ENCODE measurements at regions not wholly inside any gene's neighbourhood (a gene's known extent, or its start where the extent isn't known, plus 50 kb on each side); places are given as distances from the start of the nearest gene placed in this dataset.
"Not testable (repeated sequence)": the region's sequence is repeated elsewhere in the genome, so short reads cannot be mapped to it uniquely, and the experiment has no call there.

DNA sequence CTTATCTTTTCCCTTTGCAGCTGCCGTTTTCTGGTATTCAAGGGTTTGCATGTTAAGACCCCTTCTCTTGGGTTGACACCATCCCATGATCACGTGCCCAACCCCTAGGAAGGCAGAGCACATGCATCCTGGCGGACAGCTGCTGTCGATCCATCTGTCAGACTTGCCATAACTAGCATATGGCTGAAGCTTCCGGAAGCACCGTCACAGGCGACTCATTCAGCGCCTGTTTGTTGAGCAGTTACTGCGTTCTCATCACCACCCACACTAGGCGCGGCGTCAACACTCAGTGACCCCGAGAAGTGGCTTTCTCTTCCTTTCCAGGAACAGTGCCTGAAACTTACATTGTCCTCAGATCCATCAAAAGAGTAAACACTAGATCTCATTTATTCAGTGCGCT is 93.6 kb downstream of the SOX1 start:
- no peak for DNase-seq
- H3K36me3 ChIP-seq (replicated peaks; ENCODE audit: control insufficient read depth, insufficient read depth, low read length) = no peaks in the 10 kb centered on the region

DNA sequence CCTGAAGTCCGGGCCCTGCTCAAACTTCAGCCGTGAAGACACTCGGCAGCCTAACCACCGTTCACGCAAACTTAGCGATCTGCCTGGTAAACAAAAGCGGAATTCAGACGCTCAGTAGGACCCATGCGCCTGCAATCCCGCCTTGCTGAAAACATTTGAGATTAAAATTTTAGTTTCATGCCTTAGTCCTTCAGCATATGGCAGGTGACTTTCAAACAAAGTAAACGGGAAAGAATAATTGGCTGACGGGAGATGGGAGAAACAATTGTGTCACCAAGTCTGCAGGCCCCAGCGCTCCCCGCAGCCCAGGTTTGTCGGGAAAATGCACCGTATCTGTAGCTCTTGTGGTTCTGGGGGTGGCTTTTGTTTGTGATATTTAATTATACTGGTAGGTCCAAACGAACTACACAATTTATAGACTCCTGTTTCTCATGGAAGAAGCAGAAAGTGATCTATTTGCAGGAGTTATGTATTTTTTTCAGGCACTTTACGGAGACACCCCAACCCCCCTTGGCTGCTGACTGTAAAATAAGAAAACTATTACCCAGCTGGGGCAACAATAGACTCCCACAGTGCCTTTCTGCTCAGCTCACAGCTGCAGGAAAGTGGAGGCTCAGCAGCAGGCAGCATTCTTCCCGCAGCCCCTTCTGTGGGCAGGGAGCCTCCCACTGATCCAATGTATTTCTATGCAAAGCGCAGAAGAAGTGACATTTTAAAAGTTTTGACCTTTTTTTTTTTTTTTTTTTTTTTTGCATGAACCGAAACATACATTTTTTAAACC is 94.8 kb downstream of the SOX1 start:
- H3K36me3 ChIP-seq (replicated peaks; ENCODE audit: control insufficient read depth, insufficient read depth, low read length) = no peaks in the 10 kb centered on the region
- H3K4me3 ChIP-seq (ENCODE audit: insufficient read depth, low read depth, low read length) = no peak overlapping the region
- peak; percentile 92 for DNase-seq
- no peaks in the 10 kb centered on the region for H3K27me3 ChIP-seq (ENCODE audit: control insufficient read depth, insufficient read depth, low read length)

More for the DNA sequence above, 93.6 kb downstream of the SOX1 start:
- H3K27me3 ChIP-seq (ENCODE audit: control insufficient read depth, insufficient read depth, low read length) = no peaks in the 10 kb centered on the region
- no peak overlapping the region for H3K4me3 ChIP-seq (ENCODE audit: insufficient read depth, low read depth, low read length)

DNA sequence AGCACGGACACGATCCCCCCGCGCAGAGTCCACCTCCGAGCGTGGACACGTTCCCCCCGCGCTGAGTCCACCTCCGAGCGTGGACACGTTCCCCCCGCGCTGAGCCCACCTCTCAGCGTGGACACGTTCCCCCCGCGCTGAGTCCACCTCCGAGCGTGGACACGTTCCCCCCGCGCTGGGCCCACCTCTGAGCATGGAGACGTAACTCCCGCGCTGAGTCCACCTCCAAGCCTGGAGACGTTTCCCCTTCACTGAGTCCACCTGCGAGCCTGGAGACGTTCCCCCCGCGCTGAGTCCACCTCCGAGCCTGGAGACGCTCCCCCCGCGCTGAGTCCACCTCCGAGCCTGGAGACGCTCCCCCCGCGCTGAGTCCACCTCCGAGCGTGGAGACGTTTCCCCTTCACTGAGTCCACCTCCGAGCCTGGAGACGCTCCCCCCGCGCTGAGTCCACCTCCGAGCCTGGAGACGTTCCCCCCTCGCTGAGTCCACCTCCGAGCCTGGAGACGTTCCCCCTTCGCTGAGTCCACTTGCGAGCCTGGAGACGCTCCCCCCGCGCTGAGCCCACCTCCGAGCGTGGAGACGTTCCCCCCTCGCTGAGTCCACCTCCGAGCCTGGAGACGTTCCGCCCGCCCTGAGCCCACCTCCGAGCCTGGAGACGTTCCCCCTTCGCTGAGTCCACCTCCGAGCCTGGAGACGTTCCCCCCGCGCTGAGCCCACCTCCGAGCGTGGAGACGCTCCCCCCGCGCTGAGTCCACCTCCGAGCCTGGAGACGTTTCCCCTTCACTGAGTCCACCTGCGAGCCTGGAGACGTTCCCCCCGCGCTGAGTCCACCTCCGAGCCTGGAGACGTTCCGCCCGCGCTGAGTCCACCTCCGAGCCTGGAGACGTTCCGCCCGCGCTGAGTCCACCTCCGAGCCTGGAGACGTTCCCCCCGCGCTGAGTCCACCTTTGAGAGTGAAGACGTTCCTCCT is 97.0 kb downstream of the SOX1 start:
- H3K36me3 ChIP-seq (replicated peaks; ENCODE audit: control insufficient read depth, insufficient read depth, low read length); H3K27me3 ChIP-seq (ENCODE audit: control insufficient read depth, insufficient read depth, low read length); DNase-seq; H3K4me3 ChIP-seq (ENCODE audit: insufficient read depth, low read depth, low read length): not testable (repeated sequence)

- no peak for DNase-seq
- Histone ChIP-seq H3K27me3 (ENCODE audit: control insufficient read depth, insufficient read depth, low read length) (no peaks in the 10 kb centered on the region), H3K4me3 (ENCODE audit: insufficient read depth, low read depth, low read length) (no peak overlapping the region), H3K36me3 (replicated peaks; ENCODE audit: control insufficient read depth, insufficient read depth, low read length) (no peaks in the 10 kb centered on the region)
Observed at GRCh38 chr13:112165712-112166111, 98.8 kb downstream of the SOX1 start.

DNA sequence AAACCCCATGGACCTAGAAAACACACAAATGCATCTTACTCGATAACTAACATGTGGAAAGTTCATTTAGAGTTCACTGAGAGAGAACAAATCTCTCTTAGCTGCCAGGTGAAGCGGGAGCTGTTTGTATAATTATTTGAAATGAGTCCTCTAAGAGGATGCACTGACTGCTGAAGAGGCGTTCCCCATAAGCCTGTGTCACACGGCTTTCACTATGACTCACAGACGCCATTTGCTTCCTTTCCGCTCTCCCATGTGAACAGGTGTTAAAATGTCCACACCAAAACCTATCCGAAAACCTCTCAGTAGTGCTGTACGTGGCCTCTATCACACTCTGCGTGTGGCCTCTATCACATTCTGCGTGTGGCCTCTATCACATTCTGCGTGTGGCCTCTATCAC is 101.8 kb downstream of the SOX1 start:
- Histone ChIP-seq H3K4me3 (ENCODE audit: insufficient read depth, low read depth, low read length) (no peak overlapping the region), H3K36me3 (replicated peaks; ENCODE audit: control insufficient read depth, insufficient read depth, low read length) (no peaks in the 10 kb centered on the region)
- no peak for DNase-seq

GRCh38 chr13:112169941-112170822 is 103.2 kb downstream of the SOX1 start:
- Histone ChIP-seq H3K27me3 (ENCODE audit: control insufficient read depth, insufficient read depth, low read length) (no peaks in the 10 kb centered on the region; the same call in 1 of the 2 replicates), H3K36me3 (replicated peaks; ENCODE audit: control insufficient read depth, insufficient read depth, low read length) (no peaks in the 10 kb centered on the region), H3K4me3 (ENCODE audit: insufficient read depth, low read depth, low read length) (no peak overlapping the region)
- DNase-seq = no peak

More for the DNA sequence above, 101.8 kb downstream of the SOX1 start:
- H3K27me3 ChIP-seq (ENCODE audit: control insufficient read depth, insufficient read depth, low read length) = no peaks in the 10 kb centered on the region; the same call in 1 of the 2 replicates

- Histone ChIP-seq H3K4me3 (ENCODE audit: insufficient read depth, low read depth, low read length) (no peak overlapping the region), H3K27me3 (ENCODE audit: control insufficient read depth, insufficient read depth, low read length) (no peaks in the 10 kb centered on the region; the same call in 1 of the 2 replicates), H3K36me3 (replicated peaks; ENCODE audit: control insufficient read depth, insufficient read depth, low read length) (no peaks in the 10 kb centered on the region)
- DNase-seq = no peak
Observed at GRCh38 chr13:112170823-112171569, 104.0 kb downstream of the SOX1 start.

DNA sequence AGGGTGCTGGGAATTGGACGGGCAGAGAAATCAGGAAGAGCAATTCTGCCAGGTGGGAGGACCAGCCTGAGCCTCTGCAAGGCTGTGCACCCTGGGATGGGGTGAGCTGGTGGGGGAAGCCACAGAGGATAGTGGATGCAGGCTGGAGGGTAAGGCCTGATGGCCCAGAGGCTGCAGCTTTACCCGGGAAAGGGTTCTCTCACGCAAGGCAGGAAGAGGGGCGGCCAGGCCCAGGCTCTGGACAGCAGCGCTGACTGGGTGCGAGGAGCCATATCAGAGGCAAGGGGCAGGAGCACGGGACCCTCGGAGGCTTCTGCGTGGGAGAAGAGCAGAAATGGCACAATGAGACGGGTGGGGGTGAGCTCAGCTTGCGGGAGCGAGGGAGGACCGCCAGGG is 104.6 kb downstream of the SOX1 start:
- no peak for DNase-seq
- Histone ChIP-seq H3K27me3 (ENCODE audit: control insufficient read depth, insufficient read depth, low read length) (no peaks in the 10 kb centered on the region; the same call in 1 of the 2 replicates), H3K4me3 (ENCODE audit: insufficient read depth, low read depth, low read length) (no peak overlapping the region), H3K36me3 (replicated peaks; ENCODE audit: control insufficient read depth, insufficient read depth, low read length) (no peaks in the 10 kb centered on the region)

DNA sequence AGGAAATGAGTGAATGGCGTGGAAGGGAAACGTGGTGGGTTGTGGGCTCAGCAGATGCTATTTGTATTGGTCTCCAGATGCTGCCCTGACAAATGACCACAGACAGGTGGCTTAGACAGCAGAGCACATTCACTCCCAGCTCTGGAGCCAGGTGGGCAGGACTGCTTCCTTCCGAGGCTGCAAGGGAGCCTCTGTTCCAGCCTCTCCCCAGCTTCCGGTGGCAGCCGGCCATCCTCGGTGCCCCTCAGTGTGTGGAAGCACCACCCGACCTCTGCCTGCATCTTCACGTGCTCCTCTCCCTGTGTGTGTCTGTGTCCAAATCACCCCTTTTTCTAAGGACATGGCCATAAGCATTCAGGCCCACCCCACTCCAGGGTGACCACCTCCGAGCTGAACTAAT is 105.1 kb downstream of the SOX1 start:
- Histone ChIP-seq H3K27me3 (ENCODE audit: control insufficient read depth, insufficient read depth, low read length) (no peaks in the 10 kb centered on the region; the same call in 1 of the 2 replicates), H3K4me3 (ENCODE audit: insufficient read depth, low read depth, low read length) (no peak overlapping the region), H3K36me3 (replicated peaks; ENCODE audit: control insufficient read depth, insufficient read depth, low read length) (no peaks in the 10 kb centered on the region)
- DNase-seq = no peak

GRCh38 chr13:112172641-112173251 is 105.8 kb downstream of the SOX1 start:
- DNase-seq = no peak
- Histone ChIP-seq H3K4me3 (ENCODE audit: insufficient read depth, low read depth, low read length) (no peak overlapping the region), H3K27me3 (ENCODE audit: control insufficient read depth, insufficient read depth, low read length) (no peaks in the 10 kb centered on the region; the same call in 1 of the 2 replicates), H3K36me3 (replicated peaks; ENCODE audit: control insufficient read depth, insufficient read depth, low read length) (no peaks in the 10 kb centered on the region)

- Histone ChIP-seq H3K27me3 (ENCODE audit: control insufficient read depth, insufficient read depth, low read length) (no peaks in the 10 kb centered on the region; the same call in 1 of the 2 replicates), H3K4me3 (ENCODE audit: insufficient read depth, low read depth, low read length) (no peak overlapping the region), H3K36me3 (replicated peaks; ENCODE audit: control insufficient read depth, insufficient read depth, low read length) (no peaks in the 10 kb centered on the region)
- DNase-seq = no peak
Observed at GRCh38 chr13:112174476-112175110, 107.6 kb downstream of the SOX1 start.

GRCh38 chr13:112175162-112176075 is 108.5 kb downstream of the SOX1 start:
- H3K36me3 ChIP-seq (replicated peaks; ENCODE audit: control insufficient read depth, insufficient read depth, low read length) = no peaks in the 10 kb centered on the region
- H3K27me3 ChIP-seq (ENCODE audit: control insufficient read depth, insufficient read depth, low read length) = no peaks in the 10 kb centered on the region; the same call in 1 of the 2 replicates
- DNase-seq = no peak
- H3K4me3 ChIP-seq (ENCODE audit: insufficient read depth, low read depth, low read length) = no peak overlapping the region

Data from H7 (cell line).